ENCODE measurements at regions not wholly inside any gene's neighbourhood (a gene's known extent, or its start where the extent isn't known, plus 50 kb on each side); places are given as distances from the start of the nearest gene placed in this dataset.
A peak's percentile ranks its signal among the peaks of the same experiment; 100 is the strongest.
"Not testable (repeated sequence)": the region's sequence is repeated elsewhere in the genome, so short reads cannot be mapped to it uniquely, and the experiment has no call there.

DNA sequence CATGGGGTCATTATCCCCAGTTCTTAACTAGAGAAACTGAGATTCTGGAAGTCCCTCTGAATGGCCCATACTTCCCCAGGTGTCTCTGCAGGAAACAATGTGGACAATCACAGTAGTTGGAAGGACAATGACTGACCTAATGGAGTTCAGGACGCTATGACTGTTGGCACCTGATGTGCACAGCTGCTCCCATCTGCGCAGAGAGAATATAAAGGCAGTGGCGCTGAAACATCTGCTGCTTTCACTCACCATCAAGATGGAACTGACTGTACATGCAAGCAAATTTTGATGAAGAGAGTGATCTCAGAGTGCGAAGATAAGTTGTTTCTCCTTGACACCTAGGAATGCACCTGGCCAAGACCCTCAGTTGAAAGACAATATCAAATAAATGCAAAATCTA lies 395.7 kb upstream of the ASIC2 start:
- no peak for TF ChIP-seq POLR2A (IDR thresholded peaks at IDR 0.05; ENCODE audit: low read depth, low read length)
- no peak for FAIRE-seq
- no peak for DNase-seq (ENCODE audit: insufficient read length, low spot score)

- DNase-seq (ENCODE audit: insufficient read length, low spot score) (no peak), FAIRE-seq (no peak)
- no peak for TF ChIP-seq POLR2A (IDR thresholded peaks at IDR 0.05; ENCODE audit: low read depth, low read length)
These were observed 396.6 kb upstream of the ASIC2 start for GRCh38 chr17:33689725-33690124.

- DNase-seq (ENCODE audit: insufficient read length, low spot score), result no peak
- TF ChIP-seq POLR2A (IDR thresholded peaks at IDR 0.05; ENCODE audit: low read depth, low read length), result no peak
- FAIRE-seq, result no peak
These were observed 402.3 kb upstream of the ASIC2 start for GRCh38 chr17:33695431-33695830.

GRCh38 chr17:33696102-33696501 lies 403.0 kb upstream of the ASIC2 start:
- FAIRE-seq, result no peak
- no peak for TF ChIP-seq POLR2A (IDR thresholded peaks at IDR 0.05; ENCODE audit: low read depth, low read length)

DNA sequence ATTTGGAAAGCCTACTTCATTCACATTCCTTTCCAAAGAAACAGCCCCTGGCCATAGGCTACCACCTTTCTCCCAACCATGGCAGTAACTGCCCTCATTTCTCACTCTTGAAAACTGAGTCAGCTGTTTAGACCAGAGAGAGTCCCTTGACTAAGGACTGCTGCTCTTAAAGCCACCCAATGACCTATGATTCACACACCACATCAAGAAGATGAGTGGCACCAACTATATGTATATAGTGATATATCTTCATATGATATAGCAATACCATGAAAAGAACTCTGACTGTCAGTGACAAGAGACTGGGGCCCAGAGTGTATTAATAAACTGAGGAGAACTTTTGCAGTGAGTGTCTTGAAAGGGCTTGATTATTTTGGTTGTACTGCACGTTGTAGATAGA lies 404.5 kb upstream of the ASIC2 start:
- FAIRE-seq, result no peak
- DNase-seq (ENCODE audit: insufficient read length, low spot score), result no peak
- TF ChIP-seq POLR2A (IDR thresholded peaks at IDR 0.05; ENCODE audit: low read depth, low read length), result no peak

More at GRCh38 chr17:33696102-33696501, 403.0 kb upstream of the ASIC2 start:
- no peak for DNase-seq (ENCODE audit: insufficient read length, low spot score)

- no peak for FAIRE-seq
- no peak for DNase-seq (ENCODE audit: insufficient read length, low spot score)
- TF ChIP-seq POLR2A (IDR thresholded peaks at IDR 0.05; ENCODE audit: low read depth, low read length), result no peak
These were observed 408.8 kb upstream of the ASIC2 start for GRCh38 chr17:33701910-33702309.

GRCh38 chr17:33704856-33705255 lies 411.8 kb upstream of the ASIC2 start:
- TF ChIP-seq POLR2A (IDR thresholded peaks at IDR 0.05; ENCODE audit: low read depth, low read length), result no peak
- FAIRE-seq (no peak), DNase-seq (ENCODE audit: insufficient read length, low spot score) (no peak)

- no peak for DNase-seq (ENCODE audit: insufficient read length, low spot score)
- TF ChIP-seq POLR2A (IDR thresholded peaks at IDR 0.05; ENCODE audit: low read depth, low read length), result no peak
- no peak for FAIRE-seq
These were observed 416.8 kb upstream of the ASIC2 start for GRCh38 chr17:33709881-33710280.

DNA sequence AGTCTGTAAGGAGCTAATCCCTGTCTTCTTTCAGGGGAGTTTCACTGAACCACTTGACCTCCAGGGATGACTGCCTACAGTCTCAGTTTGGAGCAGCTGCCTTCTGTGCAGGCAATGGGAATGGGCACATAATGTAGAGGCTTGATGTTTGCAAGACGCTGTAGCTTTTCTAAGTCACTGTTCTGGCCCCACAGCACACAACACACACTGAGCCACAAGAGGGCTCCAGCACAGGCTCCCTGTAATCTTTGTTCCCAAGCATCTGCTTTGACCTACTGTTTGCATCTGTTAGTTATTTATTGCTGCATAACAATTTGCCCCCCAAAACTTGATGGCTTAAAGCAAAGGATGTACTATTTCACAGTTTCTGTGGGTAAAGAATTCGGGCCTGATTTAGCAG lies 419.0 kb upstream of the ASIC2 start:
- DNase-seq (ENCODE audit: insufficient read length, low spot score) (no peak), FAIRE-seq (no peak)
- TF ChIP-seq POLR2A (IDR thresholded peaks at IDR 0.05; ENCODE audit: low read depth, low read length), result no peak

DNA sequence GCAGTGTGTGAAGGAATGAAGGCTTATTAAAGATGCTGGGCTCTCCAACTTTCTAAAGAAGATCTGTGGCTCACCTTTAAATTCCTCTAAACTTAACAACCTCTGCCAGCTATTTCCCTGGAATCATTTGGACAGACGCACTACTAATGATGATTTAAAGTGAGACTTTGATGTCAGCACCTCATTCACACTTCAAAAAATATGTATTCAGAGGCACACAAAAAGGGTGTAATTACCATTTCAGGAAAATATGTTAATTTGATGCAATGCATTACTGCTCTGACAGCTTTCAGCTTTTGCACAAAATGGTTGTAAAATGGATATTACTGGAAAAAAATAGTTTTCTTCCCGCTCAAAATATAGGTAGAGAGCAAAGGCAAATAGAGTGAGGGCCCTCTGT lies 423.9 kb upstream of the ASIC2 start:
- FAIRE-seq (no peak), DNase-seq (ENCODE audit: insufficient read length, low spot score) (no peak)
- no peak for TF ChIP-seq POLR2A (IDR thresholded peaks at IDR 0.05; ENCODE audit: low read depth, low read length)

DNA sequence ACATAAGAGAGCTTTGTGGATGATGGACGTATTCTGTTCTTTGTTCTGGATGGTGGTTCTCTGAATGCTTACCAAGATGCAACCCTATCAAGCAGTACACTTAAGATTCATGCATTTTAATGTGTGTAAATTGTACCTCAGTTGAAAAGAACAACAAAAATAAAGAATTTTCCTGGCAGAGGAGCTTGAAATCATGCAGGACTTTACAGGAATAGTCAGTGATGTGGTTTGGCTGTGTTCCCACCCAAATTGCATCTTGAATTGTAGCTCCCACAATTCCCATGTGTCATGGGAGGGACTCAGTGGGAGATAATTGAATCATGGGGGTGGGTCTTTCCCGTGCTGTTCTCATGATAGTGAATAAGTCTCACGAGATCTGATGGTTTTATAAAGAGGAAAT lies 430.6 kb upstream of the ASIC2 start:
- not testable (repeated sequence) for DNase-seq (ENCODE audit: insufficient read length, low spot score); FAIRE-seq

- DNase-seq (ENCODE audit: insufficient read length, low spot score) (peak; percentile 42), FAIRE-seq (no peak)
- TF ChIP-seq POLR2A (IDR thresholded peaks at IDR 0.05; ENCODE audit: low read depth, low read length), result no peak
These were observed 432.7 kb upstream of the ASIC2 start for GRCh38 chr17:33725675-33726271.

- FAIRE-seq, result no peak
- no peak for TF ChIP-seq POLR2A (IDR thresholded peaks at IDR 0.05; ENCODE audit: low read depth, low read length)
- DNase-seq (ENCODE audit: insufficient read length, low spot score), result no peak
These were observed 437.0 kb upstream of the ASIC2 start for GRCh38 chr17:33730131-33730530.

GRCh38 chr17:33732116-33732515 lies 439.0 kb upstream of the ASIC2 start:
- DNase-seq (ENCODE audit: insufficient read length, low spot score) (no peak), FAIRE-seq (no peak)
- no peak for TF ChIP-seq POLR2A (IDR thresholded peaks at IDR 0.05; ENCODE audit: low read depth, low read length)

GRCh38 chr17:33739714-33740113 lies 446.6 kb upstream of the ASIC2 start:
- no peak for FAIRE-seq
- DNase-seq (ENCODE audit: insufficient read length, low spot score), result no peak
- no peak for TF ChIP-seq POLR2A (IDR thresholded peaks at IDR 0.05; ENCODE audit: low read depth, low read length)
